ENCODE measurements at regions not wholly inside any gene's neighbourhood (a gene's known extent, or its start where the extent isn't known, plus 50 kb on each side); places are given as distances from the start of the nearest gene placed in this dataset.
"Not testable (repeated sequence)": the region's sequence is repeated elsewhere in the genome, so short reads cannot be mapped to it uniquely, and the experiment has no call there.

GRCh38 chr2:132353380-132353779 is 63.2 kb upstream of the GPR39 start:
- not testable (repeated sequence) for TF ChIP-seq POLR2A, CTCF (IDR thresholded peaks at IDR 0.05)
